VCaP (cell line): ENCODE measurements at regions not wholly inside any gene's neighbourhood (a gene's known extent, or its start where the extent isn't known, plus 50 kb on each side); places are given as distances from the start of the nearest gene placed in this dataset.

Experiments used
- H3K27ac ChIP-seq: fragments of 450-650 bp; 2 replicates; pipeline ENCODE4 v1.5.1; 2017
- CTCF ChIP-seq: fragments of 450-650 bp; conservative IDR thresholded peaks from 2 replicates; pipeline ENCODE4 v1.5.1; 2017; ENCODE audit warnings: mild to moderate bottlenecking, moderate library complexity

- TF ChIP-seq CTCF, result no peak
- no peak overlapping the region for H3K27ac ChIP-seq
Measured at GRCh38 chr4:14302021-14302420, 674.5 kb upstream of the BOD1L1 start.

- no peak for TF ChIP-seq CTCF
Measured at GRCh38 chr4:14303856-14304255, 676.3 kb upstream of the BOD1L1 start.

GRCh38 chr4:14308229-14308651 lies 680.7 kb upstream of the BOD1L1 start:
- no peak for TF ChIP-seq CTCF
- peak overlapping the region; percentile 57 for H3K27ac ChIP-seq

More at GRCh38 chr4:14303856-14304255, 676.3 kb upstream of the BOD1L1 start:
- H3K27ac ChIP-seq, result no peak overlapping the region

GRCh38 chr4:14309431-14309830 lies 681.9 kb upstream of the BOD1L1 start:
- peak overlapping the region; percentile 57 for H3K27ac ChIP-seq
- no peak for TF ChIP-seq CTCF

- no peak for TF ChIP-seq CTCF
- no peak overlapping the region for H3K27ac ChIP-seq
Measured at GRCh38 chr4:14313757-14314156, 686.2 kb upstream of the BOD1L1 start.

GRCh38 chr4:14315129-14315528 lies 687.2 kb upstream of the CPEB2 start:
- no peak for TF ChIP-seq CTCF
- no peak overlapping the region for H3K27ac ChIP-seq

- H3K27ac ChIP-seq, result no peak overlapping the region
- no peak for TF ChIP-seq CTCF
Measured at GRCh38 chr4:14317351-14317750, 684.9 kb upstream of the CPEB2 start.

- no peak overlapping the region for H3K27ac ChIP-seq
- no peak for TF ChIP-seq CTCF
Measured at GRCh38 chr4:14318671-14319070, 683.6 kb upstream of the CPEB2 start.
